ENCODE measurements at regions not wholly inside any gene's neighbourhood (a gene's known extent, or its start where the extent isn't known, plus 50 kb on each side); places are given as distances from the start of the nearest gene placed in this dataset.

DNA sequence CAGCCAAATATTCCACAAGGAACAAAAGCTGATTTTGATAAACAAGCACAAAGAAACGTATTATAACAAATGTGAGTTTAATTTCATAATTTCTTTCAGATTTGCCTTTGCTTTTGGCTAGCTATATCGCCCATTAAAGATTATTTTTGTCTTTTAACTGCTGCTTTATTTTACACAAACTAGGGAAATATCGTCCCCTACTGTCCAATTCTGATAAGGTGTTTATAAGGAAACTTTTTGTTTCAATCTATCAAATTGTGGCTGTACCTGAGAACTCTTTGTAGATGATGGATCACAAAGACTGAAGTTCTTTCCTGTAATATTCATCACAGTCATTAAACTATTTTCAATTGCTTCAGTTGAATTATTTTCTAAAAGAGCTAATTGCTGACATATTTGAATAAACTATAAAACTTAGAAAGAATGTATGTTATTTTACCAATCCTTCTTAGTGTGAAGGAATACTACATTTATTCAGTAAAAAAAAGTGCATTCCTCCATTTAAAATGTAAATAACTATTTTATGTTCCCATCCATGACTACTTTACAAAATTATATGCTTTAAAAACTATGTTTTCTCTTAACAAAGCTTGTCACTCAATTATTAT lies 431.3 kb upstream of the ITGA1 start:
- Mint-ChIP-seq H3K4me3 (no peak overlapping the region), H3K27me3 (no peaks in the 10 kb centered on the region), H3K27ac (no peak overlapping the region), H3K9me3 (no peaks in the 10 kb centered on the region), H3K4me1 (ENCODE audit: low read depth) (no peaks in the 10 kb centered on the region), H3K36me3 (ENCODE audit: low read depth) (no peaks in the 10 kb centered on the region)
- DNase-seq = no peak

DNA sequence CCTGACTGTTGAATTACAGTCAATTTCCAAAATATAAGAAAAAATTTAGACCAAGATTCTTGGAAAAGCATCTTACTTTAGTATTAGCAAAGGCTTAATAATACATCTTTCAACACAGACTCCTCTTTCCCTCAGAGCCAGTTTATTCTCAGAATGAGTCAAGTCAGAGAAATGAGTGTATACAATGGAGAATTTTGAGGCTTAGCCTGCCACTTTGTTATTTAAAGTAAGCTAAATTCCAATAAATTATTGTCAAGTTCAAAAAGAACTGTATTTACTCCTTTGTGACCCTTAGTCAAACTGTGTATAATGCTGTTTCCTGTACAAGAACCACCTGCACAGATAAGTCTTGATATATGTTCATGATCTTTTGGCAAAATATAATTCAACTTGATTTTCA lies 428.5 kb upstream of the ITGA1 start:
- Mint-ChIP-seq H3K4me3 (no peak overlapping the region), H3K27ac (no peak overlapping the region), H3K36me3 (ENCODE audit: low read depth) (no peaks in the 10 kb centered on the region), H3K27me3 (no peaks in the 10 kb centered on the region), H3K4me1 (ENCODE audit: low read depth) (no peaks in the 10 kb centered on the region), H3K9me3 (no peaks in the 10 kb centered on the region)
- no peak for DNase-seq

DNA sequence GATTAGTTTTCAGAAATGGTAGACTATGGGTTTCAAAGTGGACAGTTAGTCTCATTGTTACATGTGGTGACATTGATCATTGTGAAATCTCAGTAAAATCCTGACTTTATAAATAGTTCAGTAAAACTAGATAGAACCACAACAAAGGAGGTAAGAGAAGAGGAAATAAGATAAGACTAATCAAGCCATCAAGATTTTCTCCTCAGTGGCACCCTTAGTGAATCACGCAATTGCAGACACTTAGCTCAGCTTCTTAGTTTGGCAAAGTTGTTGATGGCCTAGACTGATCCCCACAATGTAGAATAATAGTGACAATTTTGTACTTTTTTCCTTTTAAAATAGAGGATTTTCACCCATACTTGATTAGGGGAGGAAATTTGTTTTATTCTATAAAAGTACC lies 426.7 kb upstream of the ITGA1 start:
- no peak for DNase-seq
- H3K36me3 Mint-ChIP-seq (ENCODE audit: low read depth) = no peaks in the 10 kb centered on the region
- no peaks in the 10 kb centered on the region for H3K9me3 Mint-ChIP-seq
- no peaks in the 10 kb centered on the region for H3K27me3 Mint-ChIP-seq
- H3K4me3 Mint-ChIP-seq = no peak overlapping the region
- no peaks in the 10 kb centered on the region for H3K4me1 Mint-ChIP-seq (ENCODE audit: low read depth)
- no peak overlapping the region for H3K27ac Mint-ChIP-seq

DNA sequence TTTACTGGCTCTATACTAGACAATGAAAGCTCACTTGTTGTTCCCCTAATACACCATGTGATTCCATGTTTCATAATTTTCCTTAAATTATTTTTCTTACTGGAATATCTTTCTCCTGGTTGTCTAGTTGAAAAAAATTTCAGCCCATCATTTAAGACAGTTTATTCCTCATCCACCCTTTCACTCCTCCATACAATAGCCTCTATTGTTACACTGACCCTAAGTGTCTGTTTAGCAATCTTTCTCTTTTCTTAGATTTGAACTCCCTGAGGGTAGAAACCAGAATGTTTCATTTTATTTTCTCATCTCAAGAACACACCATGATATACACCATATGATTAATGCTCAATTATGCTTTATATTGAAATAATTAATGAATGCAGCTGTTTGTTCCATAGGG lies 413.4 kb upstream of the ITGA1 start:
- Mint-ChIP-seq H3K27ac (no peak overlapping the region), H3K4me1 (ENCODE audit: low read depth) (no peaks in the 10 kb centered on the region), H3K27me3 (no peaks in the 10 kb centered on the region), H3K36me3 (ENCODE audit: low read depth) (no peaks in the 10 kb centered on the region), H3K9me3 (no peaks in the 10 kb centered on the region), H3K4me3 (no peak overlapping the region)
- no peak for DNase-seq

DNA sequence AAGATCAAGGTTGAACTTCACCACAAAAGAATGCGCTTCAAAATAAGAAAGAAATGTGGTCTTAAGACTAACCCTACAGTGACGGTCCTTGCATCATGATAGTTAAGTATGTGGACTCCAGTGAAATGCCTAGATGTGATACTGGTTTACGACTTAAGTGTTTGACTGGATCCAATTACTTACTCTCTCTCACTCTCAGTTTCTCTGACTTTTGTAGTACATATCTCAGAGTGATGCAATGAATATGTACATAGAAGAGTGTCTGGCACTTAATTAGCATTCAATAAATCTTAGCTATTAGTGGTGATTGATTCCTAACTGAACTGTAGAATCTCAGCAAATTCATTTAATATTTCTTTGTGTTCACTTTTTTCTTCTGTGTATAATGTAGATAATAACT lies 411.7 kb upstream of the ITGA1 start:
- H3K36me3 Mint-ChIP-seq (ENCODE audit: low read depth) = no peaks in the 10 kb centered on the region
- H3K9me3 Mint-ChIP-seq = no peaks in the 10 kb centered on the region
- H3K27ac Mint-ChIP-seq = no peak overlapping the region
- H3K27me3 Mint-ChIP-seq = no peaks in the 10 kb centered on the region
- H3K4me3 Mint-ChIP-seq = no peak overlapping the region
- DNase-seq = no peak
- H3K4me1 Mint-ChIP-seq (ENCODE audit: low read depth) = no peaks in the 10 kb centered on the region

DNA sequence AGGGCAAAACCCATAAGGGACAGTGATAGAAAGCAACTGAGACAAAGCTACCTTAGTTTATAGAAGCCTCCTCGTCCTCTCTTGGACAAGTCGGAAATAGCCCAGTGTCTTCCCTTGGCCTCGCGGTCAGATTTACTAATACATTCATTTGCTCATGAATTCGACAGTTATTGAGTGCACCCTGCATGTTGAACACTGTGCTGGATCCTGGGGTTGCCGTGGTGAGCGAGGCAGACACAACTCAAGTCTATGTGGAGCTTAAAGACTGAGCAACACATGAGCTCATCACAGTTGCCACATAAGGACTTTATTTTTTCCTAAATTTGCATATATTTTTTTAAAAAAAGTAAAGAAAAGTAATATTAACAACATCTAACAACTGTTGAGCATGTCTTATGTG lies 411.1 kb upstream of the ITGA1 start:
- Mint-ChIP-seq H3K27ac (no peak overlapping the region), H3K9me3 (no peaks in the 10 kb centered on the region), H3K4me1 (ENCODE audit: low read depth) (no peaks in the 10 kb centered on the region), H3K4me3 (no peak overlapping the region), H3K27me3 (no peaks in the 10 kb centered on the region), H3K36me3 (ENCODE audit: low read depth) (no peaks in the 10 kb centered on the region)
- DNase-seq = no peak

DNA sequence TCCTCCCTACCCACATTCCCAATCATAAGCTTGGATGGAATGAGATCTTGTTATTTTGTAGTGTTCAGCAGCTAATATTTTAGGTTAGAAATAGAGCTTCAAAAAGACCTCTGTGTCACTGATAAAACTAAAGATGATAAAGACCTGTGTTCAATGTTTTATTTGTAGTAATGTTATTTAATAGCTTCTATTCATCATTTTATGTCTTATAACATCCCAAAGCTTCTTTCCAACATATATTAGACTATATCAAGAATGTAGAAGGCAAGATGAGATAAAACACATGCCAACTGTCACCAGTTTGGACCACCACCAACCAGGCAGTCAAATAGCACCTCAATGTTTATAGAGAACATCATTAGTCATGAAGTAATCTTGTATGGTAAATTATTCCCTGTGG lies 409.5 kb upstream of the ITGA1 start:
- Mint-ChIP-seq H3K9me3 (no peaks in the 10 kb centered on the region), H3K4me3 (no peak overlapping the region), H3K36me3 (ENCODE audit: low read depth) (no peaks in the 10 kb centered on the region), H3K27me3 (no peaks in the 10 kb centered on the region), H3K4me1 (ENCODE audit: low read depth) (no peaks in the 10 kb centered on the region), H3K27ac (no peak overlapping the region)
- no peak for DNase-seq

DNA sequence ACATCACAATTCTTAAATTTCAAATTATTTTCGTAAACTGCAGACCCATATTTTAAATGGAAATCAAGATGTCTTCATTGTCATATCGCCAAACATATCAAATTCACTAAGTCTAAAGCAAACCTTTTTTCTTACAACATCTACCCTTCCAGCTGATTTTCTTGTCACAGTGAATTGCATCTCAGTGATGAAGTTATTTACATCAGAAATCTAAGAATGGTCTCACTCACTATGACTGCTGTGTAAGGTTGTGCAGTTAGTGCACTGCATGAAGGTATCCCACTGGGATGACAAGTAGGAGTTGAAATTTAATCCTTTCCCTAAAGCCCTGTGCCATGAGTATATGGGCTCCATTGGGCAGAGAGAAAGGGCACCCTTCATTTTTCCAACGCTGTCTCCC lies 399.4 kb upstream of the ITGA1 start:
- H3K9me3 Mint-ChIP-seq = no peaks in the 10 kb centered on the region
- no peaks in the 10 kb centered on the region for H3K27me3 Mint-ChIP-seq
- H3K4me1 Mint-ChIP-seq (ENCODE audit: low read depth) = no peaks in the 10 kb centered on the region
- H3K4me3 Mint-ChIP-seq = no peak overlapping the region
- DNase-seq = no peak
- no peaks in the 10 kb centered on the region for H3K36me3 Mint-ChIP-seq (ENCODE audit: low read depth)
- no peak overlapping the region for H3K27ac Mint-ChIP-seq

DNA sequence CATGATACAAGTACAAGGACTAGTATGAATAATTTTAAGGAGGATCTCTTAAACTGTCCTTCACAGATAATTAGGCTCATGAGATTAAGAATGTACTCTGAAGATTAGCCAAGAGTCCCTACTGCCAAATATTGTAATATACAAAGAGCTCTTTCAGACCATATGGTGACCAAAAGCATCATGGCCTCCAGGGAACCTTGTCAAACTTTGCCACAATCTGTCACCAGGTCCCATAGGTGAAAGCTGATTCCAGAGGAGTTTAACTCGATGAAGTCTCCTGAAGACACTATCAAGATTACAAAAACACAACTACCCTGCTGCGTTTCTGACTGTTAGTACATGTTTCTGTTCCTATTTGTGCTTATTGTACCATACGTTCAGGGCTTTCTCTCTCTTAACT lies 395.4 kb upstream of the ITGA1 start:
- H3K4me3 Mint-ChIP-seq = no peak overlapping the region
- no peak for DNase-seq
- no peaks in the 10 kb centered on the region for H3K36me3 Mint-ChIP-seq (ENCODE audit: low read depth)
- no peaks in the 10 kb centered on the region for H3K9me3 Mint-ChIP-seq
- no peak overlapping the region for H3K27ac Mint-ChIP-seq
- H3K4me1 Mint-ChIP-seq (ENCODE audit: low read depth) = no peaks in the 10 kb centered on the region
- no peaks in the 10 kb centered on the region for H3K27me3 Mint-ChIP-seq

DNA sequence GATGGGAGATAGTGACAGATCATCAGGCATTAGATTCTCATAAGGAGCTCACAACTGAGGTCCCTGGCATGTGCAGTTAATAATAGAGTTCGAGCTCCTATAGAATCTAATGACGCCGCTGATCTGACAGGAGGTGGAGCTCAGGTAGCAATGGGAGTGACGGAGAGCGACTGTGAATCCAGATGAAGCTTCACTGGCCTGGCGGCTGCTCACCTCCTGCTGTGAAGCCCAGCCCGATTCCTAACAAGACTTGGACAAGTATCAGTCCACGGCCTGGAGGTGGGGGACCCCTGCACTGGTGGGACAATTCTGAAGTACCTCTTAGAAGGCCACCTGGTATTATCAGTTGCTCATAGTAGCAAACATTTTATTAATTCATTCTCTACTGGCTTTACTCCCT lies 377.9 kb upstream of the ITGA1 start:
- Mint-ChIP-seq H3K36me3 (ENCODE audit: low read depth) (no peaks in the 10 kb centered on the region), H3K4me1 (ENCODE audit: low read depth) (no peaks in the 10 kb centered on the region), H3K9me3 (no peaks in the 10 kb centered on the region), H3K27me3 (no peaks in the 10 kb centered on the region), H3K27ac (no peak overlapping the region), H3K4me3 (no peak overlapping the region)
- no peak for DNase-seq

DNA sequence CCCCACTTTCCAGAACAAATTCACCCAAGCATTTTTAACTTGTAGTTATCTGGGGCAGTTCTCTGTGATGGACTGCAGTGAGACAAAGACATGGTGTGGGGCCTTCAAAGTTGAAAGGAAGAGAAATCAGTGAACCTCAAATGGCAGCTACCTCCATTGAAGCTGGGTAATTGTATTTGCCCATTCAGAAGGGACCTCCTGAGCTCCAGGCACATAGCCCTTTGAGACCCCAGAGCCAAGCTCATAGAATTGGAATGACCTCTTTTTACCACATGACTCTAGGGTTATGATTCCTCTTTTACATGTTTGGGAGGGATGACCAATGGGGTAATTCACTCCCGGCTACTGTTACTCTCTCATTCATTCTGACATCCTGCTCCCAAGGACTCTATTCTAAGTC lies 368.4 kb upstream of the ITGA1 start:
- H3K4me1 Mint-ChIP-seq (ENCODE audit: low read depth) = no peaks in the 10 kb centered on the region
- no peaks in the 10 kb centered on the region for H3K9me3 Mint-ChIP-seq
- H3K27ac Mint-ChIP-seq = no peak overlapping the region
- H3K27me3 Mint-ChIP-seq = no peaks in the 10 kb centered on the region
- no peak for DNase-seq
- no peaks in the 10 kb centered on the region for H3K36me3 Mint-ChIP-seq (ENCODE audit: low read depth)
- no peak overlapping the region for H3K4me3 Mint-ChIP-seq

DNA sequence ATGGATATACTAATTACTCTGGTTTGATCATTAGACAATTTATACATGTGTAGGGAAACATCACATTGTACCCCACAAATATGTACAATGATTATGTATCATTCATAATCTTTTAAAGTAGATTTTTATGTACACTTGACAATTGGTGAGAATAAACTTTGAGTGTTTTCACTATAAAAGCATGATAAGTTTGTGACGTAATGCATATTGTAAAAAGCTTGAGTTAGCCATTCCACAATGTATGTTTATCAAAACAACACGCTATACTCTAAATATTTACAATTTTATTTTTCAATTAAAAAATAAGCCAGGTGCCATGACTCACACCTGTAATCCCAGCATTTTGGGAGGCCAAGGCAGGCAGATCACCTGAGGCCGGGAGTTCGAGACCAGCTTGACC lies 360.1 kb upstream of the ITGA1 start:
- Mint-ChIP-seq H3K27ac (no peak overlapping the region), H3K4me3 (no peak overlapping the region), H3K36me3 (ENCODE audit: low read depth) (no peaks in the 10 kb centered on the region), H3K27me3 (no peaks in the 10 kb centered on the region), H3K9me3 (no peaks in the 10 kb centered on the region), H3K4me1 (ENCODE audit: low read depth) (no peaks in the 10 kb centered on the region)
- DNase-seq = no peak

DNA sequence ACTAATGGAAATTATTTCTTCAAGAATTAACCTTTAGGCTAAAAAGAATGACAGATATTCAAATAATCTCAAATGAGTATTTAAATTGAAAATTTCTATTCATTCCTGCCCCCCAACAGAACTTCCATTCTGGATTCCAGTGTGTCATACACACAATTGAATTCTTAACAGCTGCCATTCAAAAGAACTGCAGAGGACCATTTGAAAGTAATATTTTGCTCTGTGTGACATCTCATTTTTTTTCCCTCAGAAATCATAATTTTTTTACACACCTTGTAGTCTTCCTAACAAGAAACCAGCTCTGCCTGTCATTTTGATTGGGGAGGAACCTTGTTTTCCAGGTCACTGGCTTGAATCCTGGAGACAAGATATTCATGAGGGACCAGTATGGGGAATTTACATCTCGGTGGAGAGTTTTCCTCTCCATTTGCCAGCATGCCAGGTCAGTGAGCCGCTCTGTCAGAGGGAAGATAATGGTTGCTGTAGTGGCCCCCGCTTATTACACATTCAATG lies 358.7 kb upstream of the ITGA1 start:
- Mint-ChIP-seq H3K9me3 (no peaks in the 10 kb centered on the region), H3K27me3 (no peaks in the 10 kb centered on the region), H3K27ac (no peak overlapping the region), H3K4me1 (ENCODE audit: low read depth) (no peaks in the 10 kb centered on the region), H3K36me3 (ENCODE audit: low read depth) (no peaks in the 10 kb centered on the region), H3K4me3 (no peak overlapping the region)
- DNase-seq = no peak

DNA sequence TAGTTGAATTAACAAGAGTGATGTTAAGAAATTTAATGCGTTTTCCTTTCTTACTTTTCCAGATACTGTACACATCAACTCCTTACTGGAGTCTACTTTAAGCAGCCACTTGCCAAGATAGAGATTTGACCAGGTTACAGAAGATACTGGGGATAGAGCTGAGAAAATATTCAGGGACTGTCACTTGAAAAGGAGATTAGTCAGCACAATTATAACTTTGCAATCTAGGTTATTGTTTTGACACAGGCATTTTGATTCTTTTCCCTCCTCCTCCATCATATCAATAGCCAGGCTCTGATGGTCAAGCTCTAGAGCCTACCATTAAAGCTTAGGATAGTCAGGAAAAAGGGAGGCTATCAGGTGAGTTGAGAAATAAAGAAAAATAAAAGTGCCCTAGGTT lies 345.9 kb upstream of the ITGA1 start:
- H3K27ac Mint-ChIP-seq = no peak overlapping the region
- H3K36me3 Mint-ChIP-seq (ENCODE audit: low read depth) = no peaks in the 10 kb centered on the region
- H3K27me3 Mint-ChIP-seq = no peaks in the 10 kb centered on the region
- H3K4me3 Mint-ChIP-seq = no peak overlapping the region
- H3K4me1 Mint-ChIP-seq (ENCODE audit: low read depth) = no peaks in the 10 kb centered on the region
- DNase-seq = no peak
- H3K9me3 Mint-ChIP-seq = no peaks in the 10 kb centered on the region

DNA sequence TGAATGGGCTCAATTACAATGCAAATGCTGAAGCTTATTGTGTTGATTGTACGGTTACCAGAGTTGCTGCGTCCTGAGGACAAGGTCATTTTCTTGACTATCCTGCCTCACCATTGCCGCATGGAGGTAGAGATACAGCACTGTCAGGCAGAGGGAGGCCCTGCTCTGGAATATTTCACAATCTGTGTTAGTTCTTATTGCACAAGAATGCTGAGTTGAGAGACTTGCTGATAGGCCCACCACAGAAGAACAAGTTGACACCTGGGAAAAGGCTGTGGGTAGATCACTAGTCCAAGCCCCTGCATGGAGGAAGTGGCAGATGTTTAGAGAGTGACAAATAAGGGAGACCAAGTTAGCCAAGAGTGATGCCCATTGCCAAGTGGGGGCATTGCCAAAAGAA lies 344.5 kb upstream of the ITGA1 start:
- Mint-ChIP-seq H3K27ac (no peak overlapping the region), H3K27me3 (no peaks in the 10 kb centered on the region), H3K4me1 (ENCODE audit: low read depth) (no peaks in the 10 kb centered on the region), H3K9me3 (no peaks in the 10 kb centered on the region), H3K36me3 (ENCODE audit: low read depth) (no peaks in the 10 kb centered on the region), H3K4me3 (no peak overlapping the region)
- DNase-seq = no peak

DNA sequence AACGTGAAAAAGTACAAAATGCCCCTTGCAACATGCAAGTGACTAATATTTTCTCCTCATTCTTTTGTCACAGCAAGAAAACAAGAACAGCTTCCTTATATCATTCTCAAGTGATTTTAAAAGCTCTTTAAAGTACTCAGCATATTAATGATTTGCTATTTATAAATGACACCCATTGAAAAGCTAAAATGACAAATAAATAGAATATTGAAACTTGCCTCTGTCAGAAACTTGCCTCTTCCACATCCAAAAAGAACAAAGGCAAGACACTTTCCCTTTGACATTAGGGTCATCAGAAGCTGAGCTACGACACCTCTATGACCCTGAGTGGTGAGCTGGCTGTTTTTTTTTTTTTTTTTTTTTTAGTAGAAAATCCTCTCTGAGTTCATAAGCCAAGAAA lies 339.6 kb upstream of the ITGA1 start:
- Mint-ChIP-seq H3K27me3 (no peaks in the 10 kb centered on the region), H3K27ac (no peak overlapping the region), H3K9me3 (no peaks in the 10 kb centered on the region), H3K4me1 (ENCODE audit: low read depth) (no peaks in the 10 kb centered on the region), H3K4me3 (no peak overlapping the region), H3K36me3 (ENCODE audit: low read depth) (no peaks in the 10 kb centered on the region)
- DNase-seq = no peak
